ENCODE measurements at regions not wholly inside any gene's neighbourhood (a gene's known extent, or its start where the extent isn't known, plus 50 kb on each side); places are given as distances from the start of the nearest gene placed in this dataset.

DNA sequence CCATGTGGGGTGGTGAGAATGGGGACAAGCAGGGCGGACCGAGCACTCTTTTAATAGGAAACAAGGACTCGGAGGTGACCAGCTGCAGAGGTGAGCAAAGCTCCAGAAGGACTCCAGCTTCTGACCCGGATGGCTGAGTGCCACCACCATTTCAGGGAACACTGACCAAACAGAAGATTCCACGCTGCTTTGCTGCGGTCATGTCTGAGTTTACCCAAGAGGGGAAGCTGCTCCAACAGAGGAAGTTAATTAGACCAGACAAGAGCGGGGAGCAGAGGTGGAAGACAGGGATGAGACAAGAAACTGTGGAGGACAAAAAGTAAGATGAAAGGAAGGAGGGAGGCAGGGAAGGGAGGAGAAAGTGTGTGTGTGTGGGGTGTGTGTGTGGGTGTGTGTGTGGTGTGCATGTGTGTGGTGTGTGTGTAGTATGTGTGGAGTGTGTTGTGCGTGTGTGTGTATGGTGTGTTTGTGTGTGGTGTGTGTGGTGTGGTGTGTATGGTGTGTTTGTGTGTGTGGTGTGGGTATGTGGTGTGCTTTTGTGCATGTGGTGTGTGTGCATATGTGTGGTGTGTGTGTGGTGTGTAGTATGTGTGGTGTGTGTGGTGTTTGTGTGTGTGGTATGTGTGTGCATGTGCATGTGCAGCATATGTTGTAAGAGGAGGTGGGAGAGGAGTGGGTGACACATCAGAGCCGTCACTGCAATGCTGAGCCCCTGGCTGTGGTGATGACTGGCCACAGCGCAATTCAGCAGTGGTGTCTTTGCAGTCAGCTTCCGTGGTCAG lies 82.2 kb upstream of the AKIP1 start:
- H3K27me3 Mint-ChIP-seq, result peaks cover 0 to 11% (median 4%) of the 10 kb centered on the region in 5 donors
- DNase-seq (no peak), ATAC-seq (no peak)
- no peak overlapping the region for H3K27ac ChIP-seq (ENCODE audit: low read depth, low read length)
- H3K36me3 Mint-ChIP-seq, result no peaks in the 10 kb centered on the region
- H3K27ac Mint-ChIP-seq, result no peak overlapping the region
- no peaks in the 10 kb centered on the region for H3K4me1 ChIP-seq (ENCODE audit: control insufficient read depth in 2 of 2, insufficient read depth in 2 of 2, low read length in 2 of 2)
- intact Hi-C loops (cut with micrococcal nuclease), result no loop called here
- H3K9me3 ChIP-seq (ENCODE audit: control insufficient read depth in 2 of 3, low read length in 3 of 3), result no peaks in the 10 kb centered on the region
- no peak overlapping the region for H3K4me3 ChIP-seq (ENCODE audit: low read length)
- H3K27me3 ChIP-seq (ENCODE audit: control insufficient read depth in 2 of 2, insufficient read depth in 2 of 2, low read length in 2 of 2), result no peaks in the 10 kb centered on the region
- CTCF ChIA-PET, result no interaction called here
- POLR2A ChIA-PET, result no interaction called here
- H3K4me1 Mint-ChIP-seq, result peaks cover 0 to 14% (median 0%) of the 10 kb centered on the region in 7 donors
- H3K36me3 ChIP-seq (ENCODE audit: control insufficient read depth in 2 of 3, insufficient read depth in 3 of 3, low read length in 3 of 3), result no peaks in the 10 kb centered on the region
- H3K4me3 Mint-ChIP-seq, result no peak overlapping the region
- no peaks in the 10 kb centered on the region for H3K9me3 Mint-ChIP-seq

DNA sequence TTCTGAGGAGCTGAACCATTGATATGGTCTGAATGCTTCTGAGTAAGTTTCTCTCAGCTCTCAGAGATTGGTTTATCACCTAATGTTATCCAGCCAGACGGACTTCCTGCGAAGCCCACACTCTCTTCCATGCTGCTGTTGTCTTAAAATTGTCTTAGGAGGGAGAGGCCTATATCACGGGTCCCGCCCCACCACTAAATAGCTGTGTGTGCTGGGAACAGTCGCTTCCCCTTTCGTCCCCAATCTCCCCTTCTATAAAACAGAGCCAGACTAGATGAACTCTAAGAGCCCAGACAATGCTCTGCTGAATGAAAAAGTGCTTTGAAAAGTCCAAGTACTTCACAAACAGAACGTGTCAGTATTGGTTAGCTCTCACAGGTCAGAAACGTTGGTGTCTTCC lies 81.4 kb upstream of the AKIP1 start:
- Histone ChIP-seq H3K27me3 (ENCODE audit: control insufficient read depth in 2 of 2, insufficient read depth in 2 of 2, low read length in 2 of 2) (no peaks in the 10 kb centered on the region), H3K36me3 (ENCODE audit: control insufficient read depth in 2 of 3, insufficient read depth in 3 of 3, low read length in 3 of 3) (no peaks in the 10 kb centered on the region), H3K4me3 (ENCODE audit: low read length) (no peak overlapping the region), H3K9me3 (ENCODE audit: control insufficient read depth in 2 of 3, low read length in 3 of 3) (no peaks in the 10 kb centered on the region), H3K27ac (ENCODE audit: low read depth, low read length) (no peak overlapping the region), H3K4me1 (ENCODE audit: control insufficient read depth in 2 of 2, insufficient read depth in 2 of 2, low read length in 2 of 2) (no peaks in the 10 kb centered on the region)
- POLR2A ChIA-PET, result no interaction called here
- no peak overlapping the region for H3K4me3 Mint-ChIP-seq
- CTCF ChIA-PET, result no interaction called here
- H3K9me3 Mint-ChIP-seq, result no peaks in the 10 kb centered on the region
- H3K27me3 Mint-ChIP-seq, result peaks cover 0 to 10% (median 4%) of the 10 kb centered on the region in 5 donors
- DNase-seq (no peak), ATAC-seq (no peak)
- intact Hi-C loops (cut with micrococcal nuclease), result no loop called here
- no peak overlapping the region for H3K27ac Mint-ChIP-seq
- H3K36me3 Mint-ChIP-seq, result no peaks in the 10 kb centered on the region
- H3K4me1 Mint-ChIP-seq, result peaks cover 0 to 19% (median 0%) of the 10 kb centered on the region in 7 donors

DNA sequence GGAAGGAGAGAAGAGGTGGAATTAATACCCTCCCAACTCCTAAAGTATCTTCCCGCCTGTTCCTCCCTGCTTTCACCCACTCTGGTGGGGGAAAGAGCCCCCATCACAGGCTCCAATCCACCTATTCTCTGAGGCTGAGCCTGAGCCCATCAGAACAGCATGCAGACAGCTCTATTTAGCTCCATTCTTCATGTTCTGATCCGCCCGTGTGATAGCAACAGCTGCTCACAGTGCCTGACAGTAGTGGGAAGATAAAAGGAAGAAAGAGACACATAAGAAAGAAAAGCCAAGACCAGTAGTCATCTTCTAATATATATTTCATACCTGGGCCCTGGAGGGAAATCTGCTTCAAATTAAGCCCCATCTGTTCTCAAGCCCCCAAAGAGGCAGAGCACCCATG lies 80.3 kb upstream of the AKIP1 start:
- H3K4me1 ChIP-seq (ENCODE audit: control insufficient read depth in 2 of 2, insufficient read depth in 2 of 2, low read length in 2 of 2), result no peaks in the 10 kb centered on the region
- no peak overlapping the region for H3K4me3 ChIP-seq (ENCODE audit: low read length)
- Mint-ChIP-seq H3K9me3 (no peaks in the 10 kb centered on the region), H3K27ac (no peak overlapping the region), H3K4me1 (peaks cover 0 to 19% (median 0%) of the 10 kb centered on the region in 7 donors), H3K27me3 (peaks cover 0 to 14% (median 4%) of the 10 kb centered on the region in 5 donors), H3K36me3 (no peaks in the 10 kb centered on the region), H3K4me3 (no peak overlapping the region)
- H3K27me3 ChIP-seq (ENCODE audit: control insufficient read depth in 2 of 2, insufficient read depth in 2 of 2, low read length in 2 of 2), result no peaks in the 10 kb centered on the region
- no peak overlapping the region for H3K27ac ChIP-seq (ENCODE audit: low read depth, low read length)
- ChIA-PET CTCF (no interaction called here), POLR2A (no interaction called here)
- ATAC-seq, result no peak
- DNase-seq, result no peak
- H3K36me3 ChIP-seq (ENCODE audit: control insufficient read depth in 2 of 3, insufficient read depth in 3 of 3, low read length in 3 of 3), result no peaks in the 10 kb centered on the region
- intact Hi-C loops (cut with micrococcal nuclease), result no loop called here
- no peaks in the 10 kb centered on the region for H3K9me3 ChIP-seq (ENCODE audit: control insufficient read depth in 2 of 3, low read length in 3 of 3)

DNA sequence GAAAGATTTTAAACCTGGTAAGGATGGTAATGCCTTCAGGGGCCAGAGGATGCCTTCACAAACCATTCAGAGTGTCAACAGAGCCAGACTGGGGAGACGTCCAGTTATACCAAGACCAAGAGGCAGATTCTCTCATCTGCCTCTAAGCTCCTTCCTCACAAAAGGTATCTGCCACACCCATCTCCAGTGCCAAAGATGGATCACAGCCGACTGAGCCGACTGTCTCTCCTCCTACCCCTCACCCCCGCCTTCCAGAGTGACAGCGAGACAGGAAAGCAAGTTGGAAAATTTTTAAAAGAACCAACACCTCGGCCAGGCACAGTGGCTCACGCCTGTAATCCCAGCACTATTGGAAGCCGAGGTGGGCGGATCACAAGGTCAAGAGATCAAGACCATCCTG lies 79.1 kb upstream of the AKIP1 start:
- no peak overlapping the region for H3K4me3 ChIP-seq (ENCODE audit: low read length)
- H3K9me3 Mint-ChIP-seq, result no peaks in the 10 kb centered on the region
- no peak overlapping the region for H3K27ac Mint-ChIP-seq
- intact Hi-C loops (cut with micrococcal nuclease), result no loop called here
- ChIA-PET POLR2A (no interaction called here), CTCF (no interaction called here)
- DNase-seq, result no peak
- no peaks in the 10 kb centered on the region for H3K4me1 ChIP-seq (ENCODE audit: control insufficient read depth in 2 of 2, insufficient read depth in 2 of 2, low read length in 2 of 2)
- H3K27ac ChIP-seq (ENCODE audit: low read depth, low read length), result no peak overlapping the region
- no peak overlapping the region for H3K4me3 Mint-ChIP-seq
- H3K27me3 ChIP-seq (ENCODE audit: control insufficient read depth in 2 of 2, insufficient read depth in 2 of 2, low read length in 2 of 2), result no peaks in the 10 kb centered on the region
- H3K36me3 ChIP-seq (ENCODE audit: control insufficient read depth in 2 of 3, insufficient read depth in 3 of 3, low read length in 3 of 3), result no peaks in the 10 kb centered on the region
- H3K36me3 Mint-ChIP-seq, result no peaks in the 10 kb centered on the region
- H3K27me3 Mint-ChIP-seq, result peaks cover 0 to 22% (median 4%) of the 10 kb centered on the region in 5 donors
- H3K4me1 Mint-ChIP-seq, result peaks cover 0 to 19% (median 0%) of the 10 kb centered on the region in 7 donors
- no peak for ATAC-seq
- H3K9me3 ChIP-seq (ENCODE audit: control insufficient read depth in 2 of 3, low read length in 3 of 3), result no peaks in the 10 kb centered on the region

DNA sequence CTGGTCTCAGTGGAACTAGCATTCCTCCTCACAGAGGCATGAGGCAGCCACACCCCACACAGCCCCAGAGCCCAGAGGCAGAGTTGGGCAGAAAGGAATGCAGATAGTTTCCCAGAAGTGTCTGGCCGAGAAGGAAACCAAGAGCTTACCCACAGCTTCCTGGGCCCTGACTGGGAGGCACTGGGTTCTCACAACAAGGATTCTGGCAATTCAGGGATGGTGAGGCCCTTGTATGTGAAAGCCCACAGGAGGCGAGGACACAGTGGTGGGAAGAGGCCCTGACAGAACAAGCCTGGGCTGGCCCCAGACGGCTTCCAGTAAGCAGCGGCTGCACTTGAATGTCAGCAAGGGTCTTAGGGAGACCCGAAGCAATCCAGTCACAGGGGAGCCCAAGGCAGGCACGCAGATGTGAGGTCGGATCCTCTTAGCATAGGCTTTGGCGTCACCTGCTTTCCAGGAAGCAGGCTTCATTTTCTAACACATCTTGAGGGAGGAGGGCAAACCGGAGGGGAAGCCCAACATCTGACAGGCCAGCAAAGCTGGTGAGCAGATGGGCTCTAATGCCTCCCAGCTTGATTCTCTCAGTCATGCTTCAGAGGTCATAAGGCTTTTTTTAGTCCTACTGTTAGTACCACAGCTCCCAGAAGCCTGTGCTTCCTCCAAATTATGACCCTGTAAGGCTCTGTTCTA lies 78.3 kb upstream of the AKIP1 start:
- CTCF ChIA-PET, result no interaction called here
- H3K9me3 ChIP-seq (ENCODE audit: control insufficient read depth in 2 of 3, low read length in 3 of 3), result no peaks in the 10 kb centered on the region
- H3K27me3 ChIP-seq (ENCODE audit: control insufficient read depth in 2 of 2, insufficient read depth in 2 of 2, low read length in 2 of 2), result no peaks in the 10 kb centered on the region
- no peak overlapping the region for H3K4me3 ChIP-seq (ENCODE audit: low read length)
- H3K4me3 Mint-ChIP-seq, result peak overlapping the region in 1 of 10 donors; percentile 58
- H3K27ac Mint-ChIP-seq, result peak overlapping the region in 2 of 9 donors; percentile 27 to 81
- intact Hi-C loops (cut with micrococcal nuclease), result no loop called here
- peaks cover 0 to 19% (median 0%) of the 10 kb centered on the region in 7 donors for H3K4me1 Mint-ChIP-seq
- ATAC-seq (no peak), DNase-seq (no peak)
- peaks cover 0 to 24% (median 4%) of the 10 kb centered on the region in 5 donors for H3K27me3 Mint-ChIP-seq
- no peak overlapping the region for H3K27ac ChIP-seq (ENCODE audit: low read depth, low read length)
- H3K36me3 Mint-ChIP-seq, result no peaks in the 10 kb centered on the region
- no peaks in the 10 kb centered on the region for H3K9me3 Mint-ChIP-seq
- POLR2A ChIA-PET, result no interaction called here
- no peaks in the 10 kb centered on the region for H3K4me1 ChIP-seq (ENCODE audit: control insufficient read depth in 2 of 2, insufficient read depth in 2 of 2, low read length in 2 of 2)
- no peaks in the 10 kb centered on the region for H3K36me3 ChIP-seq (ENCODE audit: control insufficient read depth in 2 of 3, insufficient read depth in 3 of 3, low read length in 3 of 3)

DNA sequence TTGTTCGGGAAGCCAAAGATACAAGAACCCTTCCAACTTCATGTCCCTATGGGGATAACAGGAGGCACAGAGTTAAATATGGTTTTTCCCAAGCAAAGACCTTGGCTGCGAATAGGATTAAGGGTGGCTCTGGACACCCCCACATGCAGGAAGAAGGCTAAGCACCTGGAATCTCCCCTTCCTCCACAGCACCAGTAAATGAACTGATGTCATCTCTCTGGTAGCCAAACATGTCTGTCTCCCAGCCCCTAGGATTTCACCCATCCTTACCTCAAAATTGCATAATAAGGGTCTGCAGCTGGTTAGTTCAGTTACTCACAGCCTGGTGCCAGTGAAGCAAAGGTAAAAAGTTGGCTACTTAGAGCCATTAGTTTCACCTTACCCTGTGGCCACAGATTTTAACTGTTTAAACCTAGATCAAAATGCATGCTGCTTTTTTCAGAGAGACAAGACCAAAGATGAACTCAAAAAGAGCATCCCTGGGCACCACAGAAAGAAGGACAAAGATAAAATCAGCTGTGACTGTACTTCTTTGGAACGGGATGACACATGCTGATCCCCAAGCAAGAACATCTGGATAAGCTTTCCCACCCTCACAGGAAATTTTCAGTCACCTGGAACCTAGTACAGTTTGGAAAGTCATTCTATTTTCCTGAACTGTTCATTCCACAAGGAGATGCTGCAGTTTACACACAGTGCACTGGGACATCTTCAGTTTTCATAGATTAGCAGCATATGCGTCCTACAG lies 77.2 kb upstream of the AKIP1 start:
- Mint-ChIP-seq H3K9me3 (no peaks in the 10 kb centered on the region), H3K36me3 (no peaks in the 10 kb centered on the region), H3K27ac (peak overlapping the region in 1 of 9 donors; percentile 64), H3K4me3 (no peak overlapping the region), H3K4me1 (peaks cover 0 to 19% (median 0%) of the 10 kb centered on the region in 7 donors), H3K27me3 (peaks cover 0 to 29% (median 4%) of the 10 kb centered on the region in 5 donors)
- intact Hi-C loops (cut with micrococcal nuclease), result no loop called here
- ATAC-seq (no peak), DNase-seq (no peak)
- H3K4me1 ChIP-seq (ENCODE audit: control insufficient read depth in 2 of 2, insufficient read depth in 2 of 2, low read length in 2 of 2), result no peaks in the 10 kb centered on the region
- no peaks in the 10 kb centered on the region for H3K9me3 ChIP-seq (ENCODE audit: control insufficient read depth in 2 of 3, low read length in 3 of 3)
- no peaks in the 10 kb centered on the region for H3K27me3 ChIP-seq (ENCODE audit: control insufficient read depth in 2 of 2, insufficient read depth in 2 of 2, low read length in 2 of 2)
- no peak overlapping the region for H3K27ac ChIP-seq (ENCODE audit: low read depth, low read length)
- no peak overlapping the region for H3K4me3 ChIP-seq (ENCODE audit: low read length)
- ChIA-PET POLR2A (no interaction called here), CTCF (no interaction called here)
- H3K36me3 ChIP-seq (ENCODE audit: control insufficient read depth in 2 of 3, insufficient read depth in 3 of 3, low read length in 3 of 3), result no peaks in the 10 kb centered on the region

All from naive thymus-derived CD4-positive, alpha-beta T cell (primary cell).